COR-L47 (cell line): ENCODE measurements at regions not wholly inside any gene's neighbourhood (a gene's known extent, or its start where the extent isn't known, plus 50 kb on each side); places are given as distances from the start of the nearest gene placed in this dataset.

Experiments used
- DNase-seq: peaks from one replicate; lab custom pipeline; 2025; lab: John Stamatoyannopoulos, UW

- DNase-seq, result no peak
Measured at GRCh38 chr2:41881249-41881648, 166.6 kb upstream of the PKDCC start.

- no peak for DNase-seq
Measured at GRCh38 chr2:41884718-41885117, 163.1 kb upstream of the PKDCC start.

DNA sequence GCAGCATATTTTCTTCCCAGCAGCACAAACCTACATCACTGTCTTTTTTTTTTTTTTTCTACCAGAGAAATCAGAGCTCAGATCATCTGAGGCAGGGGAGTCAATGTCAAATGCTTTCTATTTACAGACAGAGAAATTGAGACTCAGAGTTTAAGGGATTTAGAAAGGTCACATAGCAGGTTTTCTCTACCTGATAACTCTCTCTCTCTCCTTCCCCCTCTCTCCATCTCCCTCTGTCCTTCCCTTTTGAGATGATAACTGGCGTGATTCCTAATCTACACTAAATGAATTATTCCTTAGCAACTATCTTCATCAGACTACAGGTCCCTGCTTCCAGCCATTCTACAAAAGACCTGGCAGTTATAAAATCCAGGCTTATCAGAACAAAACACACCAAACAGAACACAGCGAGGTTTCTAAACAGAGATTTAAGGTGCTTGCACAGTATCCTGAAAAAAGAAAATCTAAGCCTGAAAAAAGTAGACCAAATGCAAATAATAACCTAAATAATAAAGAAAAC is 161.6 kb upstream of the PKDCC start:
- DNase-seq, result no peak

DNA sequence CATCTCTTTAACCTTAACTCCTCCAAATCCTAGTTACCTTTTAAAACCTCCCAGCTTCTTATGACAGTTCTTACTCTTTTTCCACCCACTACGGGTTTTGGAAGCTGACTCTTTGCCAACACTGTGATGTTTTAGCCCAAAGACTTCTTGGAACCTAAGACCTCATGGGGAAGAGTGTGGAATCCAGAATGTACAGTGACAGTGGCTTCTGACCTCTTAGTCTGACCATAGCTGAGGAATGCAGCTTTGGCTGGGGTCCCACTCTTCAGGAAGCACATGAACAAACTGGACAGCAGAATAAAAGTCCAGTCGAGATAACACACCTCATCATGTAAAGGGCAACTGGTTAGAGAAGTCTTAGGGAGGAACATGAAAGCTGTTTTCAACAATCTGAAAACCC is 161.1 kb upstream of the PKDCC start:
- DNase-seq, result no peak

GRCh38 chr2:41890341-41890740 is 157.5 kb upstream of the PKDCC start:
- no peak for DNase-seq

- DNase-seq, result no peak
Measured at GRCh38 chr2:41892476-41892875, 155.3 kb upstream of the PKDCC start.

GRCh38 chr2:41894563-41895333 is 153.1 kb upstream of the PKDCC start:
- DNase-seq, result no peak

DNA sequence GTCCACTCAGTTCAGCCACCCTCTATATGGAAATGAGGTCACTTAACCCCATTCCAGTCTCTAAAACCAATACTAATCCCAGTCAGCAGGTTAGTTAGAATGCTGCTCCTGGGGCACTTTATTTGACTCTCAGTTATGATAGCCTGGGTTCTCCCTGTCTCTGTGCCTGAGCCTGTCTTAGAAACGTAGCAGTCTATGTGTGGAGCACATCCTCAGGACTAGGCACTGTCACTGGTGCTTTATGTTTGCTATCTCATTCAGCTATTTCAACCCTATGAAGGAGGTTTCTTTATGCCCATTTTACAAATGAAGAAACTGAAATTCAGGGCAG is 152.5 kb upstream of the PKDCC start:
- DNase-seq, result no peak

GRCh38 chr2:41896186-41896846 is 151.5 kb upstream of the PKDCC start:
- DNase-seq, result no peak

- DNase-seq, result no peak
Measured at GRCh38 chr2:41899189-41899588, 148.6 kb upstream of the PKDCC start.

DNA sequence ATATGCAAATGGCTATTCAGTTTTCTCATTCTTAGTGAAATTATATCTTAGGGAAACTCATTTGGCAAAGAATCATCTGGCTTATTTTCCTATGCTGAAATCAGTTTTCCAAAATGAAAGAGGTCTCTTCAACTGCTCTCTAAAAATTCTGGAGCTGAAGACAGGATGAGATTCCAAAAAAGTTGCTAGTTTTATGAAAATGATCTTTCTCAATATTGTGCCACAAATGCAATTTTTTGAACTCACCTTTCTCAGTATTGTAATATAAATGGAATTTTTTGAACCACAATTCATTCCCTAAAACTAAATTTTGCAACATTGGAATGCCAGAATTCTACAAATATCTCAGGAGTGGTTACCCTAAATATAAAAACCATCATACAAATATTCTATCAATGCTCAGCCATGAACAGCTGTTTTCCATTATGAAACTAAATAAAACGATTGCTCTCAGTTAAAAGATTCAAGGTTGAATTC is 147.7 kb upstream of the PKDCC start:
- no peak for DNase-seq

- no peak for DNase-seq
Measured at GRCh38 chr2:41902897-41903296, 144.9 kb upstream of the PKDCC start.

DNA sequence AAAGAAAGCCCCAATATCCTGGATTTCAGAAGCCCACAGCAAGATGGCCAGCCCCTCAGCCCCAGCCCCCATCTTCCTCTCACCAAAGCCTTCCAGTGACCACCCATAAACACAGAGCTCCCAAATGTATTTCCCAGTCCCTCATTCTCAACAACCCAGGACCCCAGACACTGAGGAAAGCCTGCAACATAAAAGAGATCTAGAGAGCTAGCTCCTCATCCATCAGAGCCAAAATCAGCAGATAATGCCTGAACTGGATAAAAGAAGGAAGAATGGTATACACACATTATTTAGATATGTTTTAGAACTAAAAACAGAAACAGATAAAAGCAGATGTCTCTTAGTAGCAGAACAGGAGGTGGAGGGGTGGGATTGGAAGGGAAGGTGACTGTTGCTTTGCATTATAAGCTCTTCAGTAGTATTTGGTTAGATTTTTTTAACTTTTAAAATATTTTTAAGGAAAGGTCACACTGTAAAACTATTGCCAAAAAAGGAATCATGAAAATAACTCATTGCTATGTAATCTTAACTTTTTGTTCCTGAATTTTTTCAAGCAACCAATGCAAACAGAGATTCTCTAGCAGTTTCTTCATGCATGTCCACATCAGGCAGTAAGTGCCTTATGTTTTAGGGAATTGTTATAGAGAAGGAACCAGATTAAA is 144.2 kb upstream of the PKDCC start:
- DNase-seq, result no peak

GRCh38 chr2:41904459-41904858 is 143.4 kb upstream of the PKDCC start:
- DNase-seq, result no peak

- no peak for DNase-seq
Measured at GRCh38 chr2:41905597-41906337, 142.1 kb upstream of the PKDCC start.

DNA sequence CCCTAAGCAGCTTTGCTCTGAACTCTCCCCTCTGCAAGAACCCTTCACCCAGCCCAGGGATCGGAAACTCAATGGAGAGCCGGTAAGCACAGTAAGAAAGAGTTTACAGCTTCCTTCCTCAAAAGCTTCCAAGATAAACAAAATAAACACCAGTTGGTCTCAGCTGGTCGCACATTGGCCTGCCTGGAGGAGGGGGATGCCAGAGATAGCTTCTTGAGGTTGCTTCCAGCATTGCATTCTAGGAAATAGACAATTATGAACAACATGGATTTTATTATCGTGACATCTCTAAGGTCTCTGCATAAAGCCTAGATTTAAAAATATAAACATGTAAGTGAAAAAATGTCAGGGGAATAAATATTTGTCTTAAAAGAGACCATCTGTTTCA is 141.5 kb upstream of the PKDCC start:
- no peak for DNase-seq

DNA sequence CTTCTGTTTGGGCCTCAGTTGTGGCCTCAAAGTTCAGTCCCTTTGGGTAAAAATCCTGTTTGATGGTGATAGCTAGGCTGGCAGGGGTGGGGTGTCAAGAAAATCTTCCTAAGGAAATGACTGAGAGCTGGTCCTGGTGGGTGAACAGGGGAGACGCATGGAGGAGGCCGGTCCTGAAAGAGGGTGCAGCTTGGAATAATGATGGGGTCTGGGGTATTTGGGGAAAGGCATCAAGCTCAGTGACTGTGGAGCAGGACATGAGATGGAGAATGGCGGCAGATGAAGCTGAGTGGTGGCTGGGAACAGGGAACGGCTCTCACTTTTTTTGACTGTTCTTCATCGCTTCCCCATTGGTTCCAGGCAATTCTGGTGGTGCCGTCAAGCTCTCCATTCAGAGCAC is 140.7 kb upstream of the PKDCC start:
- no peak for DNase-seq

GRCh38 chr2:41907771-41908207 is 140.0 kb upstream of the PKDCC start:
- no peak for DNase-seq

DNA sequence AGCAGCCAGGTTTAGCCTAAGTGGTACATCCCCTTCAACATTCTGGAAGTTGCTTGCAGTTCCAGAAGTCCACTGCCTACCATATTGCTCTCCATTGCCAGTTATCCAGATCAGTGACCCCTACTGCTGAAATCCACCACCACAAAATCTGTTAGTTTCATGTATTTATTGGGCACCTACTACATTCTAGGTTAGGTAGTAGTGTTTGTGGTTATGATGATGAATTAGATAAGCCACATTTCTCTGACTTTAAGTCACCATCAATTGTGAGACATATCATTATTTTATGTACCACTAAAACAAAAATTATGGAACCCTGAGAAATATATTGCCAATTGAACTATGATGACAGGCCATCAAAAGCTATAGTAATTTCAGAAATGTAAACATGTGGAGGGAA is 139.5 kb upstream of the PKDCC start:
- no peak for DNase-seq

- DNase-seq, result no peak
Measured at GRCh38 chr2:41909584-41909983, 138.2 kb upstream of the PKDCC start.

- no peak for DNase-seq
Measured at GRCh38 chr2:41910126-41910525, 137.7 kb upstream of the PKDCC start.

DNA sequence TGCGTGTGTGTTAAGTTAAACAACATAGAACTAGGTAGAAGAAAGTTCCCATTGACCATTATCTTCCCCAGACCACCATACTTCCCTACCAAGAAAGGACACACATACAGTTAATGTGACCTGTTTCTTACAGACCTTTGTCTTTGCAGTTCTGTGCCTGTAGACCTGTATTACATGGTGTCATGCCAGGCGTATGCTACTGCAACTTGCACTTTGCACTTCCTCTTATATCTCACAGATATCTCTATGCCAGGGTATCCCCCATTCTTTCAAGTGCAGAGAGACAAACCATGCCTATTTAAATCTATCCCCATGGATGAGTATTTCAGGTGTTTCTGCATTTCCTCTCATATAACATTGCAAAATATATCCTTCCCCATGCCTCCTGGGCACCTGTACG is 136.8 kb upstream of the PKDCC start:
- no peak for DNase-seq
